Loucy (cell line): ENCODE measurements at regions not wholly inside any gene's neighbourhood (a gene's known extent, or its start where the extent isn't known, plus 50 kb on each side); places are given as distances from the start of the nearest gene placed in this dataset.

Experiments
- EZH2phosphoT487 ChIP-seq: fragments of 200-600 bp; IDR thresholded peaks from 2 replicates; pipeline ENCODE4 v1.6.1; 2018; ENCODE audit warnings: antibody characterized with exemption, mild to moderate bottlenecking, moderate library complexity, borderline replicate concordance
- TF ChIP-seq, protein P1 (sequence below): fragments of 200-600 bp; sonication (generic); conservative IDR thresholded peaks from 2 replicates; pipeline ENCODE4 v1.5.1; 2014; ENCODE audit warnings: mild to moderate bottlenecking, antibody characterized with exemption, low read length

DNA sequence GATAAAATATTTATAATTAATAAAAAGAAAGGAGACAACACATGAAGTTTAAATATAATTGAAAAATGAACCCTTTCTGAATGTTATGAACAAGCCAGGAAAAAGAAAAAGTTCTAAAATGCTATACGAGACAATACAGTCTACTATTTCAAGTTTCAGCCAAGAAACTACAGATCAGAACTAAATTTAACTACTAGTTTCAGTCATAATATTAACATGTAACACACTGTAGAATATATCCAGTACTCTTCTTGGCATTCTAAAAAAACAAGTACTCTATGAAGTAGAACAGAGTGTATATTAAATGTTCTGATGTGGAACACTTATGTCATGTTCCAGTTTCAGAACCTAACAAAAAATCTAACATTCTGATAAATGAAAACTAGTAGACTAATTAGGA is 679.7 kb downstream of the FAT4 start:
- TF ChIP-seq, protein P1, sequence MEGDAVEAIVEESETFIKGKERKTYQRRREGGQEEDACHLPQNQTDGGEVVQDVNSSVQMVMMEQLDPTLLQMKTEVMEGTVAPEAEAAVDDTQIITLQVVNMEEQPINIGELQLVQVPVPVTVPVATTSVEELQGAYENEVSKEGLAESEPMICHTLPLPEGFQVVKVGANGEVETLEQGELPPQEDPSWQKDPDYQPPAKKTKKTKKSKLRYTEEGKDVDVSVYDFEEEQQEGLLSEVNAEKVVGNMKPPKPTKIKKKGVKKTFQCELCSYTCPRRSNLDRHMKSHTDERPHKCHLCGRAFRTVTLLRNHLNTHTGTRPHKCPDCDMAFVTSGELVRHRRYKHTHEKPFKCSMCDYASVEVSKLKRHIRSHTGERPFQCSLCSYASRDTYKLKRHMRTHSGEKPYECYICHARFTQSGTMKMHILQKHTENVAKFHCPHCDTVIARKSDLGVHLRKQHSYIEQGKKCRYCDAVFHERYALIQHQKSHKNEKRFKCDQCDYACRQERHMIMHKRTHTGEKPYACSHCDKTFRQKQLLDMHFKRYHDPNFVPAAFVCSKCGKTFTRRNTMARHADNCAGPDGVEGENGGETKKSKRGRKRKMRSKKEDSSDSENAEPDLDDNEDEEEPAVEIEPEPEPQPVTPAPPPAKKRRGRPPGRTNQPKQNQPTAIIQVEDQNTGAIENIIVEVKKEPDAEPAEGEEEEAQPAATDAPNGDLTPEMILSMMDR: no peak
- TF ChIP-seq EZH2phosphoT487: no peak
